NCI-H2196 treated with DMSO at 0.1 percent for 48 hours (cell line): ENCODE measurements at regions not wholly inside any gene's neighbourhood (a gene's known extent, or its start where the extent isn't known, plus 50 kb on each side); places are given as distances from the start of the nearest gene placed in this dataset.
"Not testable (repeated sequence)": the region's sequence is repeated elsewhere in the genome, so short reads cannot be mapped to it uniquely, and the experiment has no call there.

ENCODE experiments used
- DNase-seq: peaks from one replicate; lab custom pipeline; 2025; ENCODE audit not compliant: unreplicated experiment; lab: John Stamatoyannopoulos, UW

- no peak for DNase-seq
Measured at GRCh38 chr12:118536306-118536906, 160.1 kb downstream of the SUDS3 start.

GRCh38 chr12:118537481-118537917, 161.1 kb downstream of the SUDS3 start:
- no peak for DNase-seq

DNA sequence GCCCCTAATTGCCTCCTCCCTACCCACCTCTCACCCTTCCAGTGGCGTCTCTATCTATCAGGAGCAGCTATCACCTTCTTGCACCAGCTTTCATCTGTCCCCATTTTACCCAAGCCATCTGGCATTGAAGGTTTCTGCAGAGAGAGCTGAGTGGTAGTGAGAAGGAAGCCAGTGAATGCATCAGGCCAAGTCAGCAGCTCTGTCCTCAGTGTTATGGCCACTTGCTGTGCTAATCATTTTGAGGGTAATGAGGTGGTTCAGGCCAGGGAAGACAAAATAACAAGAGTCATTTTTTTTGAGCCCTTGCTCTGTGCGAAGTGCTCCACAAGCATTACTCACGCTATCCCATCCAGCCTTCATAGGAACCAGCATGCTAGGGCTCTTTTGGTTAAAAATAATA, 164.7 kb downstream of the SUDS3 start:
- DNase-seq, result no peak

DNA sequence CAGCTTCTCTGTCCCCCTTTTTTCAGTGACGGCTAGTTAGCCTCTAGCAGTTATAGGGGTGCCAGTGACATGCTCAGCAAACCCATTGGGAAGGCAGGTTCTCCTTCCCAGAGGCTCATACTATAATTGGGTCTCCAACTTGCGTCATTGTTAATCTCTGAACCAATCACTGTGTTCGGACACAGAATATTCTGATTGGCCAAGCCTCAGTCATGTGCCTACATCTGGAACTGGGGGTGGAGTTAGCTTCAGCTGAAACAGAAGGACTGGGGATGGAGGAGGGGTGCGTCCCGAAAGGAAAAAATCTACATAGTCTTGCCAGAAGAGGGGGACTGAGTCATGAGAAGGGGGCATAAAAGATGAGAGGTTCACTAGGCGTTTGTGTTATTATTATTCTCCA, 165.6 kb downstream of the SUDS3 start:
- no peak for DNase-seq

DNA sequence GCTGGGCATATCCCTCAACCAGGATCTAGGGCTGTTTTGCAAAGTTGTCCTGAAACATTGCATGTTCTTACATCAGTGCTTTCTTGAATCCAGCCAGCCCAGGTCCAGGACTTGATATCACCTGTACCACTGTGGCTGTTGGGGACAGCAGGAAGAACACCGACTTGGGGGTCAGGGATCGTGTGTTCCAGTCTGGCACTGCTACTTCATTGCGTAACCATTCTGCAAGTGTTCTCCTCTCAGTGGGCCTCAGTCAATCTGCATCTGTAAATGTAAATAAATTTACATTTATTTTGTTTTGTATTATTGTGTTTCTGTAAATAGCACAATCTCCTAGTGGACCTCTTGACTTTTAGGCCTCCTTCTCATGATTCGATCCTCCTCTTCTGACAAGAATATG, 167.3 kb downstream of the SUDS3 start:
- DNase-seq, result no peak

DNA sequence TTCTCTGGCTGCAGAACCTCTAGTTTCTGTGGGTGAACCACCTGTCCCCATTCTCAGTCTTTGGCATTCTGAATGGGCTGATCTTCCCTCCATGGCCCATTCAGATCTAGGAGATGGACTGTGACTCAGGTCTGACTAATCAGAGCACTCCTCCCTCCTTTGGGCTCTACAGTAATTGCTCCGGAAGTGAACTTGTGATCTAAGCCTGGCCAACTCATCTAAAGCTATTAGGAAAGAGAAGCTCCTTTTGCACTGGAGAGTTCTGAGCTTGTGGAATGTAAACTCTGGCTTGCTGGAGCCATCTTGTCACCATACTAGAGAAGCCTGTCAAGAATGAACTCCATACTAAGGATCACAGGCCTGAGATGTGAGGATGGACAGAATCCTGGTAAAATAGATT, 168.2 kb downstream of the SUDS3 start:
- no peak for DNase-seq

DNA sequence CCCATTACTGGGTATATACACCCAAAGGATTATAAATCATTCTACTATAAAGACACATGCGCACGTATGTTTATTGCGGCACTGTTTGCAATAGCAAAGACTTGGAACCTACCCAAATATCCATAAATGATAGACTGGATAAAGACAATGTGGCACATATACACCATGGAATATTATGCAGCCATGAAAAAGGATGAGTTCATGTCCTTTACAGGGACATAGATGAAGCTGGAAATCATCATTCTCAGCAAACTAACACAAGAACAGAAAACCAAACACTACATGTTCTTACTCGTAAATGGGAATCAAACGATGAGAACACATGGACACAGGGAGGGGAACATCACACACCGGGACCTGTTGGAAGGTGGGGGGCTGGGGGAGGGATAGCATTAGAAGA, 171.3 kb downstream of the SUDS3 start:
- DNase-seq, result not testable (repeated sequence)

DNA sequence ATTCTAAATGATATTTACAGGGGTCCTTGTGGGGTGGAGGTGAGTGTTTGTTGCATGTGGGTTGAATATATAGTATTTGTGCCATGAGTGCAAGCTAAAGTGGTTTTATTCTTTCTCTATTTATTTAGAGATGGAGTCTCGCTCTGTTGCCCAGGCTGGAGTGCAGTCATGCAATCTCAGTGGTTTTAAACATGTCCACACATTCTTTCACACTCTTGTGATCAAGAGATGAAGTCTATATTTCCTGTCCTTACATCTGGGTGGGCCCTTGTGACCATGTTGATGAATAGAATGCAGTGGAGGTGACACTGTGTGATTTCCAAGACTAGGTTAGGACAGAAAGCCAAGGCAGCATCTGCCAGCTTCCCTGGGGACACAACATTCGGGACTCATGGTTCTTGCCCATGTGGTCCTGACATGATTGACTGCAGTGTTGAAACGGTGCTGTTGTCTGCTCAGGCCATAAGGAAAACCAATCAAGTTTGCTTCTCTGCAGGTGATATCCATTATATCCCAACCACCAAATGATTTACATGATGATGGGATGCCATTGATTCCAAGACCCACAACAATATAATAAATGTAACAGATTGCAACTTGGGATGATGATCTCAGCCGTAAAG, 172.6 kb downstream of the SUDS3 start:
- DNase-seq, result no peak

DNA sequence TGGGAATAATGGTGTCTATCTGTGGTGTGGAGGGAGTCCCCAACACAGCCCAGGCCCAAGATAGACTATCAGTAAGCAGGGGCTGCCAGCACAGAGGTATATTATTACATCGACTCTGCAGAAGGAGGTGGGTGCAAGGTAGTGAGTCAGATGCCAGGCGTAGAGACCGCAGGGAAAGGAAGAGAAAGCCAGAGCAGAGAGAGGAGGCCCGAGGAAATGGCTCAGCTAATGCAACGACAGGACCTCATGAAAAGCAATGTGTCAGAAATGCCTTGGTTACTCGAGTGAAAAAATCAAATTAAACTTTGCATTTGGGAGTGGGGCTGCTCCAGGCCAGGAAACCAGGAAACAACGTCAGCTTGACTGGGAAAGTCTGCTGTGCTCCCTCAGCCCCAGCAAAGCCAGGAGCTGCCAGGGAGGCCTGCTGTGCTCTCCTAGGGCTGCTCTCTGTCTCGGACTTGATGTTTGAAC, 173.2 kb downstream of the SUDS3 start:
- DNase-seq, result no peak

DNA sequence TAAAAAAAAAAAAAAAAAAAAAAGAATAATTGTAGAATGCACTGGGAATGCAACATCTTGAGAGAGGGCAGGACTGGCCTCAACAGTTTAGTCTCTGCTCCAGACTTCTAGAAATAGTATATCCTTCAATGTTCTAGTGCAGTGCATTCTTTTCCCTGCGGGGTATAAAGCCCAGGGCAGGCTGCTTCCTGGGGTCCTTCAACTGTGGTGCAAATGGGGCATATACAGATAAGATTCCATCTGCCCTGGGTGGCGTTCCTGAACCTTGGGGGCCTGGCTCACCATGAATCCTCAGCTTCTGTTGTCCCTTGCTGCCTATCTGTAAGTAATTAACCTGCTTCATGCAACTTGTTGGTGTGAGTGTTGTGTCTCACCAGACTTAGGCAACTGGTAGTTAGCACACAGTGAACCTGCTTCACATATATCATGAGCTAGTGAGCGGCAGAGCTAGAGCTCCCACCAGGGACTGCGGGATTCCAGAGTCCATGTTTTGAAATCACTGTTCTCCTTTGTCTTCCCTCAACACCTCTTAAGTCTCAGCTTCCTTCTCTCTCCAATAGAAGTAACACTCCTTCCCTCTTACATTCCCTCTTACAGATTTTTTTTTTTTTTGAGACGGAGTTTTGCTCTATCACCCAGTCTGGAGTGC, 177.6 kb downstream of the SUDS3 start:
- no peak for DNase-seq

DNA sequence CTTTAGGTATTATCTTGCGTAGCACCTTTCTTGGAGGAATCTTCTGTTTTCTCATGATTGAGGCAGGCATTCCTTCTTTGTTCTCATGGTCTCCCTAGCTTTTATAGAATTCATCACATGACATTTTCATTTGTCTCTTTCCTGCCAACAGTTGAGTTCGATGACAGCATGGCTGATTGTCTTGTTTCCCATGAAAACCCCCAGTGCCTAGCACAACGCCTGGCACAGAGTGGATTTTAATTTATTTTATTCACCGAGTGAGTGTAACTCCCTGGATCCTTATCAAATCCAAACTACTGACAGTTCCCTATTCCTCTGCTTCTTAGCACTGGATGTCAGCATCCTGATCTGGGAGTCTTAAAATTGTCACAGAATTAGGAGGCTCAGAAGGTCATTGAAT, 182.6 kb downstream of the SUDS3 start:
- DNase-seq, result no peak

DNA sequence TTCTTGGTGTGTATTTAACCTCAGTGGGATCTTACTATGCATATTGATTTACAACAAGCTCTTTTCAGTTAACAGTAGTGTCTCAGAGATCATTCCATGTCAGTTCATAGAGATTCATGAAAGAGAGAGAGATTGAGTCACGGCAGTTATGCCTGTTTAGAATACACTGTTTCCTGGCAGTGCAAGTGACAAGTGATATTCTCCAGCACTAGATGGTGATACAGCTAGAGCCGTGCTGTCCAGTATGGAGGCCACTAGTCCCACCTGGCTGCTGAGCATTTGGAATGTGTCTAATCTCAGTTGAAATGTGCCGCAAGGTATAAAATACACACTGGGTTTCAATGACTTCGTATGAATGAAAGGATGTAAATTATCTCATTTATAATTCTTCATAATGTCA, 184.4 kb downstream of the SUDS3 start:
- no peak for DNase-seq

DNA sequence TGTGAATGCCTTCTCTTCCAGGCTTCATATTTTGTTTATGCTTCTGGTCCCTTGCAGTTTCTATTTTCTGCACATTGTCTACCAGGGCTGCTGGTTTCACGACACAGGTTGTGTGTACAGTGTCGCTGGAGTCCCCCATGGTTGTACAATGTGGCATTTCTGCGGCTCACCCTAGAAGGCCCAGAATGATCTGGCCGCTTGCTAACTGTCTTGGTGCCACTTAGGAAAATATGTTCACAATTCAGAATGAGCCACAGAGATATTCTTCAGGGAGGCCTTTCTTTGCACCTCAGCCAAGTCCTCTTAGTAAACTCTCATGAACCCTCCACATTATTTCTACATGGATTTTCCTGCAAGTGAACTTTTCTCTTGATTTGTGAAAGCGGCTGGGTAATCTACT, 195.4 kb downstream of the SUDS3 start:
- DNase-seq, result no peak

- DNase-seq, result no peak
Measured at GRCh38 chr12:118574288-118574687, 197.9 kb downstream of the SUDS3 start.

GRCh38 chr12:118575730-118576129, 199.4 kb downstream of the SUDS3 start:
- DNase-seq, result no peak

GRCh38 chr12:118581371-118581770, 205.0 kb downstream of the SUDS3 start:
- DNase-seq, result no peak

DNA sequence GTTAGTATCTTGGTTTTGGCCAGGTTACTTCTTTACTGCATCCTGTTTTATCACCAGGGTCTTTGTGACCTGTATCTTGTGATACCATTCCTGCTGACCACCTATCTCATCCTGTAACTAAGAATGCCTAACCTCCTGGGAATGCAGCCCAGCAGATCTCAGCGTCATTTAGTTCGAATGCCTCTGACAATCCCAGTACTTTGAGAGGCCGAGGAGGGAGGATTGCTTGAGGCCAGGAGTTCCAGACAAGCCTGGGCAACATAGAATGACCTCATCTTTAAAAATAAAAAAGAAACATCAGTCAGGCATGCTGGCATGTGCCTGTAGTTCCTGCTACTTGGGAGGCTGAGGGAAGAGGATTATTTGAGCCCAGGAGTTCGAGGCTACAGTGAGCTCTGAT, 206.5 kb downstream of the SUDS3 start:
- DNase-seq, result no peak

DNA sequence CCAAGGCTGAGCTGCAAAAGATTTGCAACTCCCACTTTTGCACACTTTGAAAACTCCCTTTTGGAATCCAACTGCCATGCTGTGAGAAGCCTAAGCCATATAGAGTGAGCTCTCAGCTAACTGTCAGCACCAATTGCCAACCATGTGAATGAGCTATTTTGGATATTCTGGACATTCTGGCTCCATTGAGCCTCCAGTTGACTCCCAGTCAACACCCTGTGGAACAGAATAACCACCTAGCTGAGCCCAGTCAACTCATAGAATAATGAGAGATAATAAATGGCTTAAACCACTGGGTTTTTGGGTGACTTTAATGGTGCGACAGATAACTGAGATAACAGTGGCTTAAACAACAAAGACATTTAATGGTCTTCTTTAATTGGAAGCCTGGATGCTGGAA, 210.1 kb downstream of the SUDS3 start:
- no peak for DNase-seq

DNA sequence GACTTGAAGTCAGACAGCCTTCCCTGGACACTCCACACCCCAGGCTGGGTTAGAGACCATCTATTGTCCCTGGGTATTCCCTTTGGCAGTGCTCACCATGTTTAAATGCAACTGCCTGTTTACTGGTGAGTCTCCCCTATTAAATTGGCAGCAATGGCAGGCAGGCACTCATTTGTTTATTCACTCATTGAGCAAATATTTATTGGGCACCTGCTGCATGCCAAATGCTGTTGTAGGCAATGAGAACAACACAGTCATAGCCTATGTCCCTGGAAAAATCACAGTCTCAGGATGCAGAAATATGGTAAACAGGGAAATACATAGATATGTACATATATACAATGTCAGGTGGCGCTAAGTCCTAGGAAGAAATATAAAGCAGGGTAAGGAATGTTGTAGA, 212.8 kb downstream of the SUDS3 start:
- DNase-seq, result no peak

- no peak for DNase-seq
Measured at GRCh38 chr12:118590406-118591150, 214.2 kb downstream of the SUDS3 start.

DNA sequence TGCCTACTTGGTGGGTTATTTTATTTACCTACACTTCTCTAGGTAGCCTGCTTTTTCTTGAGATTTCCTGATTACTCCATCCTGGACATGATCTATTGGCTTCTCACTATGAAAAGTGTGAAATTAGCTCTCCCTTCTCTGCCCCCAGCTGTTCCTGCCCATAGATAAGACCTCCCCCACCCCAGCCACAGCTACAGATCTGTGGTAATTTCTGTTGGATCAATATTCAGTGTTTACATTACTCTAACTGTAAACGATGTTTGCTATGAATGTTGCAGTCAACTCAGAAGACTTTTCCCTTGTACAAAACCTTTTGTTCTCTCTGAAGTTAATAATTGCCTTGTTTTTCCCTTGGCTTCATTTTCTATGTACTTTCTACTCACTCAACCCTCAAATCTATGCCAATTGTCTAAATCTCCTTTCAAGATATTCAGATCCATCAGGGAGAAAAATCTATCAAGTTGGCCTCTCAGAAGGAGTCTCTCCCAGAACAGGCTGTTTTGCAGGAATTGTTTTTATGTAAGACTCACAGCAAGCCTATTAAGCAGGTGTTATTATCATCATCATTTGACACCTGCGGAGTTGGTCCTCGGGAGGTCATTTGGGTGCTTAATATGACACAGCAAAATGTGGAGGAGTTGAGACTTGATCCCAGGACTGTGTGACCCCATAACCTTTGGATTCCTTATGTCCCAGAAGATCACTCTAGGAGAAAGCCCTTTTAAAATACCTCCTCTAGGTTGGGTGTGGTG, 227.4 kb downstream of the SUDS3 start:
- no peak for DNase-seq
